ENCODE measurements at regions not wholly inside any gene's neighbourhood (a gene's known extent, or its start where the extent isn't known, plus 50 kb on each side); places are given as distances from the start of the nearest gene placed in this dataset.
A peak's percentile ranks its signal among the peaks of the same experiment; 100 is the strongest.

DNA sequence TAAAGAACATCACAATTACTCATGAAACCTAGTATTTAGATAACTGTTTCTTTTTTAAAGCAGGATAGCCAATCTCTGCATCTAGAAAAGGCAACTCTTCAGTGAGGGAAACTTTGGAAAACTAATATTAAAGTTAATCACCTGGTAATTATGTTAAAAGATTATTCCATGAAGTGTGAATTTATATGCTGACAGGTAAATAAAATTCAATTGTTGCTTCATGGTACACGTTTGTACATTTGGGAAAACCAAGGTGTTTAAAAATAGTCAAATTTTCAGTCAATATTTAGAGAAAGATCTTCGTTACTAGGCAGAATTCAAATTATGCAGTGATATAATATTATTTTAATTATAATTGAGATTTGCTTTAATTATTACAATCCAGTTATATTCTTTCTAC, 100.1 kb upstream of the LRFN5 start:
- TF ChIP-seq ZNF274 (IDR thresholded peaks at IDR 0.05; ENCODE audit: low read depth, low read length): no peak
- no peak overlapping the region for H3K4me3 ChIP-seq (ENCODE audit: insufficient read length, low read depth)
- H3K9me3 ChIP-seq (ENCODE audit: insufficient read depth, low read length): no peaks in the 10 kb centered on the region
- H3K36me3 ChIP-seq (ENCODE audit: insufficient read depth, insufficient read length, low read length): no peaks in the 10 kb centered on the region
- DNase-seq (ENCODE audit: low read depth, low spot score): no peak
- no peaks in the 10 kb centered on the region for H3K27me3 ChIP-seq (ENCODE audit: insufficient read depth, insufficient read length)
- no peaks in the 10 kb centered on the region for H3K4me1 ChIP-seq (ENCODE audit: insufficient read depth, insufficient read length)
- H3K9ac ChIP-seq (ENCODE audit: insufficient read length, low read depth): no peak overlapping the region

- no peak for TF ChIP-seq ZNF274 (IDR thresholded peaks at IDR 0.05; ENCODE audit: low read depth, low read length)
- no peak for TF ChIP-seq SUZ12 (IDR thresholded peaks at IDR 0.05; ENCODE audit: extremely low read depth, insufficient read depth, insufficient read length)
- TF ChIP-seq YY1 (IDR thresholded peaks at IDR 0.05; ENCODE audit: insufficient read depth, insufficient read length): no peak
- H3K27me3 ChIP-seq (ENCODE audit: insufficient read depth, insufficient read length): no peaks in the 10 kb centered on the region
- DNase-seq (ENCODE audit: low read depth, low spot score): peak; percentile 5
- no peaks in the 10 kb centered on the region for H3K4me1 ChIP-seq (ENCODE audit: insufficient read depth, insufficient read length)
- H3K9ac ChIP-seq (ENCODE audit: insufficient read length, low read depth): no peak overlapping the region
- no peaks in the 10 kb centered on the region for H3K36me3 ChIP-seq (ENCODE audit: insufficient read depth, insufficient read length, low read length)
- no peaks in the 10 kb centered on the region for H3K9me3 ChIP-seq (ENCODE audit: insufficient read depth, low read length)
- H3K4me3 ChIP-seq (ENCODE audit: insufficient read length, low read depth): no peak overlapping the region
Measured at GRCh38 chr14:41505491-41505890, 101.2 kb upstream of the LRFN5 start.

- no peaks in the 10 kb centered on the region for H3K27me3 ChIP-seq (ENCODE audit: insufficient read depth, insufficient read length)
- no peaks in the 10 kb centered on the region for H3K36me3 ChIP-seq (ENCODE audit: insufficient read depth, insufficient read length, low read length)
- H3K4me1 ChIP-seq (ENCODE audit: insufficient read depth, insufficient read length): no peaks in the 10 kb centered on the region
- no peaks in the 10 kb centered on the region for H3K9me3 ChIP-seq (ENCODE audit: insufficient read depth, low read length)
- no peak for DNase-seq (ENCODE audit: low read depth, low spot score)
- no peak overlapping the region for H3K4me3 ChIP-seq (ENCODE audit: insufficient read length, low read depth)
- no peak overlapping the region for H3K9ac ChIP-seq (ENCODE audit: insufficient read length, low read depth)
- TF ChIP-seq YY1 (IDR thresholded peaks at IDR 0.05; ENCODE audit: insufficient read depth, insufficient read length): no peak
- no peak for TF ChIP-seq SUZ12 (IDR thresholded peaks at IDR 0.05; ENCODE audit: extremely low read depth, insufficient read depth, insufficient read length)
- TF ChIP-seq ZNF274 (IDR thresholded peaks at IDR 0.05; ENCODE audit: low read depth, low read length): no peak
Measured at GRCh38 chr14:41498959-41499358, 107.7 kb upstream of the LRFN5 start.

DNA sequence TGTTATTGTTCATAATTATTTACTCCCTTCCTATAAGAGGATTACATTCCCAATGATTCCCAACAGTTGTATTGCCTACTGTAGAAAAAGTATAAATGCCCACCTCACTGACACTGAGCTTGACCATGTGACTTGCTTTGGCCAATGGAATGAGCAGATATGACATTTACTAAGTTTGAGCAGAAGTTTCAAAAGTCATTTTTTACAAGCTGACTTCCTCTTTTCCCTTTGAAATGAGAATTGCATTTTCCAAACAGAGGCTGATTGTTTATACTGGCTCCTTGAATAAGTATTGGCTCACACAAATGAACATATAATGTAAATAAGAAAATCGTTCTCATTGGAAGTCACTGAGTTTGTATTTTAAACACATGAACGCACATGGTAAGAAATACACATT, 116.4 kb upstream of the LRFN5 start:
- Histone ChIP-seq H3K4me3 (ENCODE audit: insufficient read length, low read depth) (no peak overlapping the region), H3K36me3 (ENCODE audit: insufficient read depth, insufficient read length, low read length) (no peaks in the 10 kb centered on the region)

DNA sequence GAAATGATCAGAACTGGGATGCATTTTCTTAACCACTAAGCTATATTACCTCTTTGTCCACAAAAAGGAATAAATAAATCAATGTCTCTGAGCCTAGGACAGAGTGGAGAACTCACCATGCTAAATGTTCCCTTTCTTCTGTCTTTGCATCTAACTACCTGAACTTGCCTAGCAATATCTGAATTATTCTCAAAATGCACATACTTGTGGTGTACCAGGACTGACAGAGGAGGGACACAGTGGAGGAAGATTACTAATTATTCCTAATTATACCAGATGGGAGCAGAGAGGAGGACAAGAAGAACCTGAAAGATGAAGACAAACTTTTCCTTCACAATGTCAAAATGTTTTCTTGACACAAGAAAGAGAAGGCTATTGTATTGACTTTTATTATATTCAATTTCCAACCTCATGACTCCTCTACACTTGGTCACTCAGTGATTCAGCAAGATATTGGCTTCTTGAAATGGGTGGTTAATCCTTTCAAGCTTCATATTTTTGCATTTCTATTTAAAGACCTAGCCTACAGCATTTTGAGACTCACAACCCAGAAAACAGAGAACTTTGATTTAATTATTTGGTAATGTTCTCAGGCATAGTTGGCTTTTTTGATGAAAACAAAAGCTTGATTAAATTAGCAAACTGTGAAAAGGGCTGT, 117.2 kb upstream of the LRFN5 start:
- DNase-seq (ENCODE audit: low read depth, low spot score): no peak
- no peak overlapping the region for H3K9ac ChIP-seq (ENCODE audit: insufficient read length, low read depth)
- no peak for TF ChIP-seq SUZ12 (IDR thresholded peaks at IDR 0.05; ENCODE audit: extremely low read depth, insufficient read depth, insufficient read length)
- no peak for TF ChIP-seq ZNF274 (IDR thresholded peaks at IDR 0.05; ENCODE audit: low read depth, low read length)
- TF ChIP-seq YY1 (IDR thresholded peaks at IDR 0.05; ENCODE audit: insufficient read depth, insufficient read length): no peak

More for the DNA sequence above, 116.4 kb upstream of the LRFN5 start:
- no peaks in the 10 kb centered on the region for H3K9me3 ChIP-seq (ENCODE audit: insufficient read depth, low read length)
- no peak for DNase-seq (ENCODE audit: low read depth, low spot score)
- H3K9ac ChIP-seq (ENCODE audit: insufficient read length, low read depth): no peak overlapping the region
- no peaks in the 10 kb centered on the region for H3K4me1 ChIP-seq (ENCODE audit: insufficient read depth, insufficient read length)
- TF ChIP-seq SUZ12 (IDR thresholded peaks at IDR 0.05; ENCODE audit: extremely low read depth, insufficient read depth, insufficient read length): no peak
- no peak for TF ChIP-seq ZNF274 (IDR thresholded peaks at IDR 0.05; ENCODE audit: low read depth, low read length)
- TF ChIP-seq YY1 (IDR thresholded peaks at IDR 0.05; ENCODE audit: insufficient read depth, insufficient read length): no peak
- H3K27me3 ChIP-seq (ENCODE audit: insufficient read depth, insufficient read length): no peaks in the 10 kb centered on the region

GRCh38 chr14:41488401-41488800, 118.3 kb upstream of the LRFN5 start:
- TF ChIP-seq ZNF274 (IDR thresholded peaks at IDR 0.05; ENCODE audit: low read depth, low read length) (no peak), YY1 (IDR thresholded peaks at IDR 0.05; ENCODE audit: insufficient read depth, insufficient read length) (no peak), SUZ12 (IDR thresholded peaks at IDR 0.05; ENCODE audit: extremely low read depth, insufficient read depth, insufficient read length) (no peak)
- H3K27me3 ChIP-seq (ENCODE audit: insufficient read depth, insufficient read length): no peaks in the 10 kb centered on the region
- DNase-seq (ENCODE audit: low read depth, low spot score): no peak
- no peak overlapping the region for H3K4me3 ChIP-seq (ENCODE audit: insufficient read length, low read depth)
- H3K4me1 ChIP-seq (ENCODE audit: insufficient read depth, insufficient read length): no peaks in the 10 kb centered on the region
- no peaks in the 10 kb centered on the region for H3K36me3 ChIP-seq (ENCODE audit: insufficient read depth, insufficient read length, low read length)
- H3K9me3 ChIP-seq (ENCODE audit: insufficient read depth, low read length): no peaks in the 10 kb centered on the region
- H3K9ac ChIP-seq (ENCODE audit: insufficient read length, low read depth): no peak overlapping the region

More for the DNA sequence above, 117.2 kb upstream of the LRFN5 start:
- no peaks in the 10 kb centered on the region for H3K36me3 ChIP-seq (ENCODE audit: insufficient read depth, insufficient read length, low read length)
- no peaks in the 10 kb centered on the region for H3K9me3 ChIP-seq (ENCODE audit: insufficient read depth, low read length)
- H3K27me3 ChIP-seq (ENCODE audit: insufficient read depth, insufficient read length): no peaks in the 10 kb centered on the region
- H3K4me1 ChIP-seq (ENCODE audit: insufficient read depth, insufficient read length): no peaks in the 10 kb centered on the region
- no peak overlapping the region for H3K4me3 ChIP-seq (ENCODE audit: insufficient read length, low read depth)

DNA sequence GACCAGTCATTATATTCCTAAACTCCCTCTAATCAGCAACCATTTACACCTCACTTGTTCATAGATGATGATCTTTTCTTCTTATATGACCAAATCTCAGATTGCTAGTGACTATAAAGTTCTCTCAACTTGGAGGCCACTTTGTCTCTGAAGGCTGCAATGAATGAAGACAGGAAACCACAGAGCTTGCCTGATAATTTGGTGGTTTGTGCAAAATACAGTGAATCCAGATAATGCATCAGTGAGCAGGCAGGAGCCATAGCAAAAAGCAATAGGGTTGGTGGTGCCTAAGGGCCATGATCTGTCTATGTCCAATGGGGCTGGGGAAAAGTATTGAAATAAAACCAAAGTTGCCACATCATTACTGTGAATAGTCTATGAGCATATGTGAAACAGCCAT, 123.8 kb upstream of the LRFN5 start:
- TF ChIP-seq SUZ12 (IDR thresholded peaks at IDR 0.05; ENCODE audit: extremely low read depth, insufficient read depth, insufficient read length) (no peak), YY1 (IDR thresholded peaks at IDR 0.05; ENCODE audit: insufficient read depth, insufficient read length) (no peak), ZNF274 (IDR thresholded peaks at IDR 0.05; ENCODE audit: low read depth, low read length) (no peak)
- DNase-seq (ENCODE audit: low read depth, low spot score): no peak

More for the DNA sequence above, 123.8 kb upstream of the LRFN5 start:
- no peaks in the 10 kb centered on the region for H3K4me1 ChIP-seq (ENCODE audit: insufficient read depth, insufficient read length)
- no peaks in the 10 kb centered on the region for H3K9me3 ChIP-seq (ENCODE audit: insufficient read depth, low read length)
- no peak overlapping the region for H3K4me3 ChIP-seq (ENCODE audit: insufficient read length, low read depth)
- no peaks in the 10 kb centered on the region for H3K27me3 ChIP-seq (ENCODE audit: insufficient read depth, insufficient read length)
- H3K9ac ChIP-seq (ENCODE audit: insufficient read length, low read depth): no peak overlapping the region
- H3K36me3 ChIP-seq (ENCODE audit: insufficient read depth, insufficient read length, low read length): no peaks in the 10 kb centered on the region
